Peyer's patch (tissue), 4 donors: ENCODE measurements at regions not wholly inside any gene's neighbourhood (a gene's known extent, or its start where the extent isn't known, plus 50 kb on each side); places are given as distances from the start of the nearest gene placed in this dataset.

Experiments
- DNase-seq, 3 donors: peaks; one replicate each; pipeline ENCODE4 v3.0.0-alpha.2; 2017 to 2019
- H3K27ac ChIP-seq, 4 donors: fragments of 200-600 bp; sonication (generic); one replicate each; pipeline ENCODE4 v1.5.1; 2016 to 2019
- H3K27me3 ChIP-seq, 2 donors: fragments of 200-600 bp; sonication (generic); one replicate each; pipeline ENCODE4 v1.5.1; 2019
- H3K36me3 ChIP-seq, 3 donors: fragments of 200-600 bp; sonication (generic); one replicate each; pipeline ENCODE4 v1.5.1; 2016 to 2019
- H3K4me1 ChIP-seq, 4 donors: fragments of 200-600 bp; sonication (generic); one replicate each; pipeline ENCODE4 v1.5.1; 2016 to 2019
- H3K4me3 ChIP-seq, 4 donors: fragments of 200-600 bp; sonication (generic); 1 replicate in 3 of 4; 2 replicates in 1 of 4; pipeline ENCODE4 v1.5.1; 2016 to 2019; ENCODE audit warnings: mild to moderate bottlenecking in 1 of 4
- H3K9me3 ChIP-seq, 4 donors: fragments of 200-600 bp; sonication (generic); one replicate each; pipeline ENCODE4 v1.5.1; 2016 to 2019; ENCODE audit warnings: mild to moderate bottlenecking in 1 of 4
- POLR2A ChIP-seq, 2 donors: fragments of 450-650 bp; IDR thresholded peaks; one replicate each; pipeline ENCODE4 v1.5.1; 2017; ENCODE audit warnings: antibody characterized with exemption in 2 of 2, mild to moderate bottlenecking in 2 of 2, moderate library complexity in 2 of 2
- TF ChIP-seq, protein P1 (sequence below), 6 experiments: fragments of 450-650 bp in 4 of 6; fragments of 200-600 bp in 2 of 6; sonication (generic) in 1 of 6; IDR thresholded peaks; one replicate each; pipeline ENCODE4 v1.5.1; 2017 to 2019; ENCODE audit warnings: antibody characterized with exemption in 6 of 6, mild to moderate bottlenecking in 3 of 6, moderate library complexity in 1 of 6

DNA sequence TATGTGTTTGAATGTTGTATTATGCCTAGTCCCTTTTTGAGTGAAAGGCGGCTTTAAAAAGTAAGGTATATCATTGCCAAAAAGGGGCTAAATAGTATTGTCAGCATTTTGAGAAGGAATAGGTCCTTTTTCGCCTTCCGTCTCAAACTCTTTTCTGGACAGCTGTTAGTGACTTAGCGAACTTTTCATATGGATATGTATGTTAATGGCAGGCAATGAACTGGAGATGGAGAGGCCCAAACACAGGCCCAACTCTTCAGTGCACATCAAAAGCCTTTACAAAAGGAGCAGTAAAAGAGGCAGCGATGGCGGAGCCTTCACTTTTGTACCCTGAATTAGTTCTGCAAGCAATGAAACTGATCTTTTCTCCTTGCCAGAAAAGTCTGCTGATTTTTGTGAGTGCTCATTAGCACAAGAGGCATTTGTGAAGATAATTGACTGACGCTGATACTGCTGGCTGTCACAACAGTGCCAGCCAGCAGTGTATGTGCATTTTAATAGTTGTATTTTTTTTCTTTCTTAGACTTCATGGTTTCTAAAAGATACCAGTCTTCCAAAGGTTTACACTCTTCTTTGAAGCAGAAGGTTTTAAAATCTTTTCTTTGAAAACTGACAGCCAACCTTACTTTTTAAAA lies 243.7 kb upstream of the SP8 start:
- no peak for DNase-seq
- Histone ChIP-seq H3K27me3 (no peaks in the 10 kb centered on the region), H3K4me3 (no peak overlapping the region), H3K4me1 (no peaks in the 10 kb centered on the region), H3K36me3 (no peaks in the 10 kb centered on the region), H3K9me3 (no peaks in the 10 kb centered on the region), H3K27ac (no peak overlapping the region)
- TF ChIP-seq, protein P1, sequence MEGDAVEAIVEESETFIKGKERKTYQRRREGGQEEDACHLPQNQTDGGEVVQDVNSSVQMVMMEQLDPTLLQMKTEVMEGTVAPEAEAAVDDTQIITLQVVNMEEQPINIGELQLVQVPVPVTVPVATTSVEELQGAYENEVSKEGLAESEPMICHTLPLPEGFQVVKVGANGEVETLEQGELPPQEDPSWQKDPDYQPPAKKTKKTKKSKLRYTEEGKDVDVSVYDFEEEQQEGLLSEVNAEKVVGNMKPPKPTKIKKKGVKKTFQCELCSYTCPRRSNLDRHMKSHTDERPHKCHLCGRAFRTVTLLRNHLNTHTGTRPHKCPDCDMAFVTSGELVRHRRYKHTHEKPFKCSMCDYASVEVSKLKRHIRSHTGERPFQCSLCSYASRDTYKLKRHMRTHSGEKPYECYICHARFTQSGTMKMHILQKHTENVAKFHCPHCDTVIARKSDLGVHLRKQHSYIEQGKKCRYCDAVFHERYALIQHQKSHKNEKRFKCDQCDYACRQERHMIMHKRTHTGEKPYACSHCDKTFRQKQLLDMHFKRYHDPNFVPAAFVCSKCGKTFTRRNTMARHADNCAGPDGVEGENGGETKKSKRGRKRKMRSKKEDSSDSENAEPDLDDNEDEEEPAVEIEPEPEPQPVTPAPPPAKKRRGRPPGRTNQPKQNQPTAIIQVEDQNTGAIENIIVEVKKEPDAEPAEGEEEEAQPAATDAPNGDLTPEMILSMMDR (IDR thresholded peaks at IDR 0.05) = no peak
- TF ChIP-seq POLR2A (IDR thresholded peaks at IDR 0.05) = no peak

GRCh38 chr7:21041252-21041651 lies 254.6 kb upstream of the SP8 start:
- no peaks in the 10 kb centered on the region for H3K36me3 ChIP-seq
- no peaks in the 10 kb centered on the region for H3K4me1 ChIP-seq
- no peak overlapping the region for H3K27ac ChIP-seq
- no peak overlapping the region for H3K4me3 ChIP-seq
- DNase-seq = no peak
- H3K9me3 ChIP-seq = no peaks in the 10 kb centered on the region
- TF ChIP-seq, protein P1 (IDR thresholded peaks at IDR 0.05) = no peak
- no peak for TF ChIP-seq POLR2A (IDR thresholded peaks at IDR 0.05)
- H3K27me3 ChIP-seq = no peaks in the 10 kb centered on the region

GRCh38 chr7:21041666-21042065 lies 255.0 kb upstream of the SP8 start:
- Histone ChIP-seq H3K27me3 (no peaks in the 10 kb centered on the region), H3K36me3 (no peaks in the 10 kb centered on the region), H3K27ac (no peak overlapping the region), H3K4me3 (no peak overlapping the region), H3K9me3 (no peaks in the 10 kb centered on the region), H3K4me1 (no peaks in the 10 kb centered on the region)
- no peak for DNase-seq
- no peak for TF ChIP-seq POLR2A (IDR thresholded peaks at IDR 0.05)

DNA sequence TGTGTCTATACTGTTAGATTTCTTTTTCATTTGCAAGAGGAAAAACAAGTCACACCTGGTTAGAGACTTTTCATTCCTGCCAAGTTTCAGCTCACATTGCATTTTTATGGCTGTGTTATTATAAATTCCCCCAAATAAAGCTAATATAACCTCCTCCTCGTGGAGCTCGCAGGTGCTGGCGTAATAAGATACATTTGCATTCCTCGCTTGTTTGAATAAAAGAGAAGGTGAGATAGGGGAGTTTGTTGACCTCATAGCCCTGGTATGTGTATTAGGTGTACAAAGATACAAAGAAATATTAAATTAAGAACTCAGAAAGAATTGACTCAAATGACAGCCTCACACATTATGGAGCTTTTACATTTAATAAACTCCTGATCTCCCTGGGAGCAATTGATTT lies 257.7 kb upstream of the SP8 start:
- no peak for DNase-seq
- H3K27me3 ChIP-seq = no peaks in the 10 kb centered on the region
- no peaks in the 10 kb centered on the region for H3K9me3 ChIP-seq
- no peak overlapping the region for H3K27ac ChIP-seq
- no peaks in the 10 kb centered on the region for H3K4me1 ChIP-seq
- TF ChIP-seq POLR2A (IDR thresholded peaks at IDR 0.05) = no peak
- TF ChIP-seq, protein P1 (IDR thresholded peaks at IDR 0.05) = no peak
- no peak overlapping the region for H3K4me3 ChIP-seq
- H3K36me3 ChIP-seq = no peaks in the 10 kb centered on the region

GRCh38 chr7:21044913-21045568 lies 258.4 kb upstream of the SP8 start:
- Histone ChIP-seq H3K4me1 (no peaks in the 10 kb centered on the region), H3K27me3 (no peaks in the 10 kb centered on the region), H3K4me3 (no peak overlapping the region), H3K27ac (no peak overlapping the region), H3K36me3 (no peaks in the 10 kb centered on the region), H3K9me3 (no peaks in the 10 kb centered on the region)
- TF ChIP-seq, protein P1 (IDR thresholded peaks at IDR 0.05) = no peak
- no peak for TF ChIP-seq POLR2A (IDR thresholded peaks at IDR 0.05)
- DNase-seq = no peak

- Histone ChIP-seq H3K9me3 (no peaks in the 10 kb centered on the region), H3K36me3 (no peaks in the 10 kb centered on the region), H3K27ac (no peak overlapping the region), H3K4me1 (no peaks in the 10 kb centered on the region), H3K27me3 (no peaks in the 10 kb centered on the region), H3K4me3 (no peak overlapping the region)
- TF ChIP-seq, protein P1 (IDR thresholded peaks at IDR 0.05) = no peak
- no peak for TF ChIP-seq POLR2A (IDR thresholded peaks at IDR 0.05)
- DNase-seq = no peak
These were observed 265.2 kb upstream of the SP8 start for GRCh38 chr7:21051865-21052264.
